HG03159 (cell line): ENCODE measurements at regions not wholly inside any gene's neighbourhood (a gene's known extent, or its start where the extent isn't known, plus 50 kb on each side); places are given as distances from the start of the nearest gene placed in this dataset.
A peak's percentile ranks its signal among the peaks of the same experiment; 100 is the strongest.

ENCODE experiments used
- ATAC-seq: cut with Tn5 transposase; IDR thresholded peaks from one replicate; pipeline ENCODE4 v1.9.1; 2021; ENCODE audit warnings: mild to moderate bottlenecking, moderate library complexity; ENCODE audit not compliant: unreplicated experiment

DNA sequence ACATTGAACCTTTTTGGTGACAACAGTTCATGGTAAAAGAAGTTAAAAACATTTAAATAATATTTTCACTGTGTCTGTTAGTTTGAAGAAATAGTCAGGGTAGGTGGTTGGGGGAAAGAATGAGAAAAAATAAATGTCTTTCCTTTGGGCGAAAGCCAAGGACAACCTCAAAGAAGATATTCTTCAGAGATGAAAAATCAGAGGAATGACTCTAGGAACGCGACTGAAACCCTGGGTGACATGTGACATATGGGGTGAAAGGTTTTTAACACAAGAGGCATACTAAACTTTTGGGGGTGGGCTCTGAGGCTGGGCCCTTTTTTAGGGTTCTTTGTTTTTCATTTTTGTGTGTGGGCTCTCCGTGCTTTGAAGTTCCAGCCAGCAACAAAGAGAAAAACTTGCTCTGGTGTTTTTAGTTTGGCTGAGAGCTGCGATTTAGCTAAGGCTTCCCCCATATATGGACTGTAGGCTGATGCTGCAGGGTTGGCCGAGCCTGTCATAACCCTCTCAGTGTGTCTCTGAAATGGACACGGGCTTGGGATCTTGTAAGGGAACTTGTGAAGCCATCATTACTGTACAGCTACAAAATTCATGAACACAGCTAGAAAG is 610.1 kb upstream of the ARID1B start:
- no peak for ATAC-seq

DNA sequence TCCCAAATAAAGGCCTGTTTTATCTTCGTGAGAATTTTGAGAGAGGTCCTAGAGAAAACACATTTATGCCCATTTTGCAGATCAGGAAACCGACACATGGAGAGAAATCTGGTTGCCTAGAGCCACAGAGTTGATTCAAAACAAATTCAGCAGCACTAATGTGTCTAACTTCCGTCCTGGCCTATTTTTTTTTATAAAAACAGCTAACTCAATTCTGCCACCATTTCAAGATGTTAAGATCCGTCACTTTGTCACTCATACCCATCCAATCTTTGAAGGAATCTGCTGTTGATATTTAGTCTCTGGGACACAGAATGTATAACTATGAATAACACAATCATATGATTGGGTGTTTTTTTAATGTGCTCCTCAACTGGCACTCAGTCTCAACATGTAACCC is 611.1 kb upstream of the ARID1B start:
- no peak for ATAC-seq

DNA sequence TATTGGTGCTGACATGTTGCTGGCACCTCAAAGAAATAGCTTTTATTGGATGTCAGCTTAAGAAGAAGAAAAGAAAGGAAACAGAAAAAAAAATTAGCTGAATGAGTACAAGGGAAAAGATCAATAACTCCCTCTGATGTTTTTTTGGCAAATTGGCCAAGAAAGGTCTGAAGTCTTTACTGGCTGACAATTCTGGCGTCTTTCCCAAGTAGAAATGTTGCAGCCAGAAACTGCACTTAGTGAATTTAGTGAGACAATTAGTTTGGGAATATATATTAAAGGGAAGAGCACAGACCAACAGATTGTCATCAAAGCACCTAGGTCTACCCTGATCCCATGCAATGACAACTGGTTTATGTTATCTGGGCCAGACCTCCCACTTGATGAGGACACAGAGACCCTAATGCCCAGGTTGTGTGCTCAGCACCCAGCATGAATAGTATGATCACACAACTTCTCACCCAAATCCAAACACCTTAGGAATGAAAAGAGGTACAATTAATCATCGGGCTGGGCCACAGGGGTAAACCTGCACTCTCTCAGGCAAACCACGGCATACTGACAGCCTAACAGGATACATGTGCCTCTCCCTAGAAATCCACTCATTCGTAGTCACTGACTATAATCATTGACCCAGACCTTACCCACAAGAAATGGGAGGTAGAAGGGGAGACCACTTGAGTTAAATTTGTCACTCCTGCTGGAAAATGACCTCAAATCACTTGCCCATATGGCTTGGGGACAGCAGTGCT is 612.3 kb upstream of the ARID1B start:
- no peak for ATAC-seq

DNA sequence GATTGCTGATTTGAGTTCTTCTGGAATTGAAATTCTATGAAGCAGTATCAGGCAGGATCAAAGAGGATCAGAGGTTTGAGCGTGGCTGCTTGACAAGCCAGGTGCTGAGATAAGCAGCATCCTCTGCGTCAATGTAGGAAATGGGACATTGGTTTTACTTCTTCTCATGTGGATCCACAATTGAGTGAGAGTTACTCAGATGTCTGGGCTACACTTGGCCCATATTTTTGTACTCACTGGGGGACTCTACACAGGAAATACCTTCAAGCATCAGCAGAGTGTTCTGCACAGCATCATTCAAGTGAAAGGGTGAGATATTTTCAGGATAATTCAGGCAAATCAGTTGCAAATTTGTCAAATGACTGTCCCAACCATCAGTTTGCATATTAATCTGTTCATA is 613.9 kb upstream of the ARID1B start:
- no peak for ATAC-seq

DNA sequence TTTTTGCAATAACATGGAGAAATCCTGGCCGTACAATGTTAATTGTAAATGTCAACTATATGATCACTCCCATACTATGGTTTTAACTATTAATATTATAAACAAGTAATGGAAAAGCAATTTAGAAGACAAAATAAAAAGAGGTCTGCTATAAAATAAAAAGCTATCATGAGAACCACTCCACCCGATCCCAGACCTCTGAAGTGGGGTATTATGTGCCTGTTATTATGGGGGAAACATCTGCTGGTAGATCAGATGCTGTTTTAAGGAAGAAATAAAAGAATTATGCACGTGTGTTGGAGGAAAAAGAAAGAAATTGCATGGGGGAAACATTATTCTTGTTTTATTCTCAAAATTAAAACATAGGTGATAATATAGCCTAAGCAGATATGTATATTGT is 615.7 kb upstream of the ARID1B start:
- ATAC-seq = no peak

DNA sequence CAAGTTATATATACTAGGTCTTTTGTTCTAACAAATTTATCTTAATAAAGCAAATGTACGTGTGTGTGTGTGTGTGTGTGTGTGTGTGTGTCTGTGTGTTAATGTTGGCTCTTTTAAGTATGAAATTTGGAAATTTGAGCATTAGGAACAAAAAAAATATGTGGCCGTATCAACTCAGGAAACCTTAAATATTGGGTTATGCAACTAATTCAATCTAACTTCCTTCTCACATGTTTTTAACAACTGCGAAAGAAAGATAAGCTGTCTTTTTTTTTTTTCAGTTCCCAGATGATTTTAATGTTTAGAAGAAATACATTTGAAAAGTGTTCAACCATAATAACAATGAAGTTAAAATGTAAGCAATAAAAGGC is 616.4 kb upstream of the ARID1B start:
- ATAC-seq = no peak

DNA sequence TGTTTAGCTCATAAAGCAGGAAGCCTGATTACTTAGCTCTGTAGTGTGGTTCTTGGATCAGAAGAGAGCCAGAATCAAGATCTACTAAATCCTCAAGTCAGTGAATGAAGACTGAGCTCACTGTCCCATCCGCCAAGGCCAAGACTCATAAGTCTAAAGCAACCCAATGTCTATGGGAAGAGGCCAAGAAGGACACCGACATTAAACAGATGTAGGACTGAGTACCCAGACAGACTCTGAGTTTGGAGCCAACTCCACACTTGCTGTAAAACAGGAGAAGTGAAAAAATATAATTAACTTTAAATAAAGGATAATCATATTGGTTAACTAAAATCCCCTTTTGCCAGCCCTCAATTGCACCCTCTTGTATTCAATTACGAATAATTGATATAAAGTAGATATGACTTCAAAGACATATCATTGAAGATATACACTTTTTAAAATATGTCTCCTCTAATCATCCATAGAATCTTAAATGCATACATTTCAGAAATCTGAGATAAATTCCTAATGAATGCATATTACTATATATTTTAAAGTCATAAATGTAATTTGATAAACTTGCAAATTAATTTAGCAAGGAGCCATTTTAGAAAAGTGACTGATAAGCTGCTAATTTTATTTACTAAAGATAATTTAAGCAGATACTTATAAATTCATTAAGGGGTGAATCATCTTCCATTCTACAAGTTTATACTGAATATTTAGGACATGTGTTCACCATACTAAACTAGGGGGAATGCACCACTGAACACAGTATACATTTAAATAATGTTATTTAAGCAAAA is 617.0 kb upstream of the ARID1B start:
- no peak for ATAC-seq

DNA sequence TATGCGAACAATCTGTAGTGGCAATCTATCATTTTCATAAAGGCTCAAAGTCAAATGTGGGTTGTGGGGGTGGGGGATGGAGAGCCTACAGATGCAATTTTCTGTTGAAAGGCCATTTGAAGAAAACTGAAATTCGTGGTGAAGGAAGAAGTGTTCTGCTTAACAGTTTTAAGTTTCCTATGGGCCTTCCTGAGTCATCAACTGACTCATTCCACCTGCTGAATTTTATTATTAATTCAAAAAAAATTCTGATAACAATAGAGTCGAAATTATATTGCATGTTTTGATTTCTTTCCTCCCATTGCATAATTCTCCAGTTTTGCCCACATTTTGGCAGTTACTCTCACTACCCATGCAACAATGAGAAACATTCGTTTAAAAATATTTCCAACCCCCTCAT is 622.3 kb upstream of the ARID1B start:
- ATAC-seq = no peak

DNA sequence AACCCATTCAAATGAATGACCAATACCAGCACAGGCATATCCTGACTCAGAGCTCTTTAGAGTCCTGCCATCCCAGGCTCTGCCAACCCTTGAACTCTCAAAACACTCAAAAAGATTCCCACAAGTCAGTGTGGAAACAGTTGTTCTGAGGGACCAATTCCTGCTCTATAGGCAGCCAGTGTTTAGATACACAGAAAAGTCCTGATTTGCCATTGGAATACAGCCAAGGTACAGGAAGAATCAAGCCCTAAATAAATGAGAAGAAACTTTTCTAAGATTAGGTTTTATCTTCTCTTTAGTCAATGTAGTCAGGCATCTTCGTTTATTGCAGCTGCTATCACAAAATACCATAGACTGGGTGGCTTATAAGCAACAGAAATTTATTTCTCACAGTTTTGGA is 626.8 kb upstream of the ARID1B start:
- ATAC-seq = no peak

DNA sequence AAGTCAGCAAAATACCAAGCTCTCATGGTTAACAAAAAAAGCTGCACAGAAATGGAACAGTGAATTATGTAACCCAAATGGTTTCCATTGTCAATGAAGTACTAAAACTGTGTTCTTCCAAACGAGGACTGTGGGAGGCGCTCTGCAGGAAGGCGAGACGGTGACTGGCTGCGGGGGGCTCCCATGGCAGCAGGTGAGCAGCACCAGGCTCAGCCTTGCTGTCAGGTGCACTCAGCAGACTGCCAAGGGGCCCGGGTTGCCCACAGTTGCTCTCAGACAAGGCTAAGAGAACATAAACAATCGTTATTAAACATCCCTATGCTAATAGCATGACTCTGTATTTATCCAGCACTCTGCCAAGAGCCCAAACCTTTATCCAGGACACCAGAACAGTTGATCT is 630.3 kb upstream of the ARID1B start:
- no peak for ATAC-seq

DNA sequence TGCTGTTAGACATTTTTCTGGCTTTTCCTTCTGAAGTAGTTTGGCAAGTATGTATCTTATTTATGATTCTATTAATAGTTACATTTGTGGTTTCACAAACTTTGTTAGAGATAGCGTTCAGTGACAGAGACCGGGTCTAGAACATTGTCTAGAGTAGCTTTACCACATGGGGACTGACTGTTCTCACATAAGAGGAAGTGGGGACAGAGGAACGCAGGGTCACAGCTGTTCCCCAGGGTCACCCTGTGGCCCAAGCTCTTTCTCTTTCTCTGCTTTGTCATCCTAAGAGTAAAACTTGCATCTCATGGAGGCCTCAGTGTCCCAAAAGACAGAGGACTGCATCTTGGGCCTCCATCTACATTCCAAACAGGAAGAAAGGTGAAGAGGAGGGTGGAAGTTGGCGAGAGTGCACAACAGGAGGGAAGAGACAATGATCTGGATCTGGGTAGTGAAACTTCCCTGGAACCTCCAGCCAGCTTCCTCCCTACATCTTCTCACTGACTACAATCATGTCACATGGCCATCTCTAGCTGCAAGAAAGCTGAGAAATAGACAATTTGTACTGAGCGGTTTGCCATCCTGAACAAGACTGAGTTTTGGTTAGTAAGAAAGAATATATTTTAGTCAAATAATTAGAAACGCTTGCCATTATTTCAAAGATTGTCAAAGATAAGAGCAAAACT is 645.8 kb upstream of the ARID1B start:
- ATAC-seq = peak; percentile 100

DNA sequence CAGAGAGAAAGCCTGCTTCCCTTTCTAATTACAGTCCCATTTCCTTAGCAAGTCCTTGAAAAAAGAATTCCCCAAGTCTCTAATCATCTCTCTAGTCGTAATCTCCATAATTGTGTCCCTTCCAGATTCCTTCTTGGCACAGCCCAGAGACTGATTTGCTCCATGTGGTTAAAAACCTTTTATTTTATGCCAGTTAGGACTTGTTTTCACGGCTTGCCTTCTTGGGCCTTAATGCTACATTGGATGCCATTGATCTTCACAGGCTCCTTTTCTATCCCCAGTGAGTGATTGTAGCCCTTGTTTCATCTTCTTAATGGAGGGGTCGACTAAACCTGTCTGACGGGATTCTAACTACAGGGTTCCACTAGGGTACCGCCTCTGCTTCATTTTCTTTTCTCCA is 650.6 kb upstream of the ARID1B start:
- no peak for ATAC-seq

DNA sequence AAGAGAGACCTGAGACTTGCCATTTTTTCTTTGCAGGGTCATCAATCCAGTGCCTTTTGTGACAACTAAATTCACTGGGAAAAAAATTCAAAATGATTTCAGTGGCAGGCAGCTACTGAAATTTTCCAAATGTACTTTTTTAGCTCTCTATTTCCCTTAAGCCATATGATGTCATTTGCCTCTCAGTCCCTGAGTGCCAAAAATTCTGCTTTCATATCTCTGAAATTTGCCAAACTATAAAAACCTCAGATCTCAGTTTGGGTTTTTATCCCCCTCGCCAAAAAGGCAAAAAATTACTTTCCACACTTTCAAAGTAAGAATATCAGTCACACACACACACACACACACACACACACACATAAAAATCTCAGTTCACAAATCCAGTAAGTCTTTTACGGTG is 651.3 kb upstream of the ARID1B start:
- no peak for ATAC-seq

DNA sequence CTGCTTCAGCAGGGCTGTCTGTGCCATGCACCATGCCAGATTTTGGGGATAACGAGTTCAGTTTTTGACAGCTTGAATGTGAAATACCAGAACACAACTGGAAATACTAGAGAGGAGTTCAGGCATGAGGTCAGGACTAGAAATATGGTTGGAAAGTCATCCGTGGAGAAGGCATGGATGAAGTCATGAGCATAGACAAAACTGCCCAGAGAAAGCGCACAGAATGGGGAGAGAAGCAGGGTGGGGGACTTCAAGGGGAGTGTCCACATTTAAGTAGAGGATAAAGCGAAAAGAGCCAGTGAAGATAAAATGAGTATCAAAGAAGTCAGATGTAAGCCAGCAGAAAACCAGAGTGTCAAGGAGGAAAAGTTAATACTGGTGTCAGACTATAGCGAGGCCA is 653.4 kb upstream of the ARID1B start:
- no peak for ATAC-seq

DNA sequence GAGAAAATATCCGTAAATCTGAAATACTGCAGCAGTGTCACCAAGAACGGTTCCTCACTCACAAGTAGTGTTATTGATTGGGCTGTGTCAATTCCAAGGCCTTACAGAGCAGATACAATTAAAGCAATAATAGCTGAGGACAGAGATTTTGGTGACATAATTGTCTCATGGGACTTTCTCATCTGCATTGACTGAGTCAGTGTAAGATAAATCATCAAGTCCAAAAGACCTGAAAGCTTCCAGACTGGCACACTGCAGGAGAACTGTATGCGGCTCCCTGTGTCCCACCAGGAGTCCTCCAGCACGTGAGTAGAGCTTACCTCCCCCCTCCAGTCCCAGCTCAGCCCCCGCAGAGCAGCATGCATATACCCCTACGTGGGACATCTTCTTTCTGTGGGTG is 655.2 kb upstream of the ARID1B start:
- no peak for ATAC-seq

DNA sequence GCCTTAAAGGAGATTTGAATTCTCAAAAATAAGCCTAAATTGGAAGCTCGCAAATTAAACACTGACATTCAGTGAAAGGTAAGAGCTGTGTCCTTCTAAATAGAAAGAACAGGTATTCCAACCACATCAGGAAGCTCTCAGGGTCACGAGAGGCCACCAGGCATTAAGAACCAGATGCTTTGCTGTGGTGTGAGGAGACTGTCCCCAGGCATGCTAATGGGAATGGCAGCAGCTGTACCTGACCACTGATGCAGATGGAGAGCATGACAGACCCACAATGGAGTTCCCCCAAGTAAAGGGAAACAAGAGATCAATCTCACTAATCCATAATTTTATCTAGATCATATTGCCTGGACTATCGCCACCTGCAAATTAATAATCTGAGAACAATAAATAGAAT is 658.9 kb upstream of the NOX3 start:
- ATAC-seq = no peak

DNA sequence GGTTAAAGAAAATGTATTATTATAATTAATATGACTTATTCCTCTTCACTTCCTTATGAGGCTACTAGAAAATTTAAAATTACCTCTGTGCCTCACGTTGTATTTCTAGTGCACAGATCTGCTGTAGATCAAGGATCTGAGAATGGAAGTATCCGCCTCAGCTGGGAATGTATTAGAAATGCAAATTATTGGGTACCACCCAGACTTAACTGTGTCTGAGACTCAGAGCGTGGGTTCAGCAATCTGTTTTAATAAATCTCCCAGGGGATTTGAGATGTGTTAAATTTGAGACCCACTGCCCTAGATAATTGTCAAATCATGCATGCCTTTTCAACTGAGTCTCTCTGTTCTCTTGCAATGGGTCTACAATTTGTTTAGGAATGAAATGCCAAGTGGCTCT is 658.0 kb upstream of the NOX3 start:
- ATAC-seq = no peak

DNA sequence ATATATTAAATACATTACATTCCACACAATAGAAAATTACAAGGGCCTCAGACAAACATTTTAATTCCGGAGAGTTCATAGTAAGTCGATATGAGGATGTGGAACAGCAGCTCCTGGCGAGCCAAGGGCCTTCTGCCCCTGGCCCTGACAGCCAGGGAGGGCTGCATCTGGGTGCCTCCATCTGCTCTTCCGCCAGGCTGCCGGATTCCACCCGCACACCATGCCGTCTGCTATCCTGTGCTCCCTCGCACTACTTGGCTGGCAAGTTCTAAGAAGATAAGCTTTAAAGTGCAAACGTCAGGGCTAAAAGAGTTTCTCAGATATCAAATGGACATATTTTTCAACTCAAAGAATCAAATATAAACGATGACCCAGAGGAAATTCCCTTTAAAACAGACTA is 656.3 kb upstream of the NOX3 start:
- ATAC-seq = no peak

DNA sequence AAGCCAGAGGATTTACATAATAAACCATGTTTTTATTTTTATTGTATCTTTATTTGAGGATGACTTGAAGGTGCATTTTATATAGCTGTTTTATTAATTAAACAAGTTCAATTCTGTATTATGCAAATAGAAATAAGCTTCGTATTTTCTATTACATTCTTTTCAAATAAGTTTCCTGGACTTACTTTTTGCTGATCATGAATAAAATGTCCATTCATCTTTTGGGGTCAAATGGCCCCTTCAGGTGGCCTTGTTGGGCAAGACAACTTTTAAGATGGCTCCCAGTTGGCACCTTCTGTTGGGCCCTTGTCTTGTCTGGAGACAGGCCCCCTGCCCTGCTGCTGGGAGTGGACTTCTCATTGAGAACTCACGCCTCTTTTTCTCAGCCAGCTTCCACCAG is 654.6 kb upstream of the NOX3 start:
- ATAC-seq = no peak

DNA sequence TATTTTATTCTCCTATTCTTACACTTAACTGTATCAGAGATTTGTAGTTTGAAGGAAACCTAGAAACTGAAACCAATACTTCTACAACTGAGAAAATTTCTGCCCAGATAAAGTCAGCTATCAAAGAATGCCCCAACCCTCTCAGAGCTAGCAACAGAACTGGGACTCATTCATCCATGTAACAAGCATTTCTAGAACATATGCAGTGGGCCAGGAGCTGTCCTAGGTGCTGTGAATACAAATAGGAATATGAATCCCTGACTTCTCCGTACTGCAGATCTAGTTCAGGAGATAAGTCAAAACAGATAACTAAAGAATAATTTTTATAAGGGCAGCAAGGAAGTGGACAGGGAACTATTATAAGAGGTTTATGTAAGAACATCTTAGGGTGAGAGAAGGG is 654.1 kb upstream of the NOX3 start:
- ATAC-seq = no peak

DNA sequence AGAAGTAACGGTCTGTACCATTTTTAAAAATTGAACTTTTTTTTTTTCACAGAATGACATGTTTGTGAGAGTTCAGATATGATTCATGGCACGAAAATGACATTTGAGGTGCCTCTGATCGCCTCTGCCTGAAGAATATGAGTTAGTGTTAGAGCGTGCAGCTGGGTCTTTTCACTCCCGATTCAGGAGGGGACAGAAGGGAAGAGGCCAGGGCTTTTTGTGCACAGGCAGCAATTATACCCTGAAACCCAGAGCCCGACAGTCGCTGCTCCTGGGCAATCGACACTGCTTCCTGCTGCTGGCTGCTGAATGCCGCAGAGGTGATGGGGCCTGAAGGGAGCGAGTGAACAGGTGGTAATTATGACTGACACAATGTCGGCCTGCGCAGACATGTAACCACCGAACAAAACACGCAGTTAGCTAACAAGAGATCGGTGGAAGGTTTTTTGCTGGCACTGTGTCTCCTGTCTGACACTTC is 652.0 kb upstream of the NOX3 start:
- no peak for ATAC-seq

DNA sequence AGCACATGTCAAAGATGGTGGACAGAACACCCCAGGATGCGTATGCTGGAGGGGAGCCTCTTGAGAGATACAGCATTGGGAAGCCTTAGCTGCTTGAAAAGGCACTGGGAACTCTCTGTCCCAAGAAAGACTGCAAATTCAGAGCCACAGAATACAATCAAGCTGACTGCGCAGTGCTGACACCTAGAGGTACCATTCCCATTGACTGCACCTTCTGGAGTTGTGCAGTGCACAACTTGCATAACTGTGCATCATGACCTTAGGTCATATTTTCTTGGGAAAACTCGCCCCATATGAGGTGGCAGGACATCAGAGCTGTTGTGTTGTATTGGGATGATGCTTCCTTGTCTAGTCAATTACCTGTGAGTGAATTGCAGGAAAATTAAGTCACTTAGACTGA is 646.5 kb upstream of the NOX3 start:
- no peak for ATAC-seq
